ENCODE measurements at regions not wholly inside any gene's neighbourhood (a gene's known extent, or its start where the extent isn't known, plus 50 kb on each side); places are given as distances from the start of the nearest gene placed in this dataset.

GRCh38 chr6:156450421-156450820, 326.8 kb upstream of the ARID1B start:
- no peak for TF ChIP-seq ZNF274 (IDR thresholded peaks at IDR 0.05; ENCODE audit: low read depth, low read length)
- H3K4me3 ChIP-seq (ENCODE audit: low read length) = no peak overlapping the region

- no peak overlapping the region for H3K4me3 ChIP-seq (ENCODE audit: low read length)
- no peak for TF ChIP-seq ZNF274 (IDR thresholded peaks at IDR 0.05; ENCODE audit: low read depth, low read length)
Observed at GRCh38 chr6:156449569-156449968, 327.6 kb upstream of the ARID1B start.

DNA sequence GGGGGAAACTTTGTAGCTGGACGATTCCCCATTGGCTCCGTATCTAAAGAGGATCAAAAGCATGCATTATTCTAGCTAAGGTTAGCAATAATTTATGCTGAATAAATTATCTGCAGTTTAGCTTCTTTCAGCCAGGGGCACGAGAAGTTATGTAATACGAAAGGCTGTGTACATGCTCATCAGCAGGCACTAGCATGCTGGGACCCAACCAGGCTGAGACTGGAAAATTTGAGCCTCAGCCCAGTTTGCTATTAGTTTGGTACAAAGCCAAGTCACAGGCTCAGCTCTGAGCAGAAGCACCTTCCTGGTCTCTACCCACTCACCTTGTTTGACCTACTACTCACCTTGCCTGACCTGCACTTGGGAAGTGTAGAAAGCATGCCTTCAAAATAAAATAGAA, 328.1 kb upstream of the ARID1B start:
- TF ChIP-seq ZNF274 (IDR thresholded peaks at IDR 0.05; ENCODE audit: low read depth, low read length) = no peak
- H3K4me3 ChIP-seq (ENCODE audit: low read length) = no peak overlapping the region

DNA sequence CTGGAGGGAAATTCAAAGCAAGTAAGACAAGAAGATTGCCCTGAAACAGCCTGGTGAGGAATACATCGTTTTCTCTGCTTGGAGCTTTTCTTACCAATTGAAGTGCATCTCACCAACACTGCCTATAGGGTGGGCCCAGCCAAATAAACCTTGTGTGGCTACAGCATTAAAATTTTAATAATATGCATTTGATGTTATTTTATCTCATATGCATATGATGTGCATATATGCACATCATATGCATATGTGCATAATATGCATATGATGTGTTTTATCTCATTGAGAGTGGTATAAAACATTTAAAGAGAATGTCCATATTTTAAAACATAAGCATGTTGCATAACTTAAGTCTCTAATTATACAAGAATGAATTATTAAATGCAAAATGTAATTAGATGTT, 328.6 kb upstream of the ARID1B start:
- no peak for TF ChIP-seq ZNF274 (IDR thresholded peaks at IDR 0.05; ENCODE audit: low read depth, low read length)

GRCh38 chr6:156440688-156441087, 336.5 kb upstream of the ARID1B start:
- no peak for TF ChIP-seq ZNF274 (IDR thresholded peaks at IDR 0.05; ENCODE audit: low read depth, low read length)
- no peak overlapping the region for H3K4me3 ChIP-seq (ENCODE audit: low read length)

More for the DNA sequence above, 328.6 kb upstream of the ARID1B start:
- no peak overlapping the region for H3K4me3 ChIP-seq (ENCODE audit: low read length)

GRCh38 chr6:156438350-156438923, 338.7 kb upstream of the ARID1B start:
- no peak for TF ChIP-seq ZNF274 (IDR thresholded peaks at IDR 0.05; ENCODE audit: low read depth, low read length)
- no peak overlapping the region for H3K4me3 ChIP-seq (ENCODE audit: low read length)

- TF ChIP-seq ZNF274 (IDR thresholded peaks at IDR 0.05; ENCODE audit: low read depth, low read length) = no peak
- no peak overlapping the region for H3K4me3 ChIP-seq (ENCODE audit: low read length)
Observed at GRCh38 chr6:156437121-156437879, 339.9 kb upstream of the ARID1B start.

DNA sequence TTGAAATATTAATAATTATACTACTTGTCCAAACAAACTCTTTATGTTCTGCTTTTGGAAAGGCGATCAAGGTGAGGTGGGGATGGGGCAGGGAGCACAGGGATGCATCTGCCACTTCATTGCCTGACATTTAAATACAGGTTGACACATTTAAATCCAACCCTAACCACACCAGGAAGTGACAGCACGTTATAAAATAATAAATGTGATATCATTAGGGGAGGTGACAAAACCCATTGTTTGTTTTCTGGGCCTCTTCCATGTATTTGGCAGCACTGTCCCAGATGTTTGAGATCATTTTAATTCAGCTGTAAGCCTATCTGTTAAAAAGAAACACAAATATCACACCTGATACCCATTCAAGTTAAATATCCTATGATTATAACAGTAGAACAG, 342.4 kb upstream of the ARID1B start:
- no peak for TF ChIP-seq ZNF274 (IDR thresholded peaks at IDR 0.05; ENCODE audit: low read depth, low read length)
- H3K4me3 ChIP-seq (ENCODE audit: low read length) = no peak overlapping the region

GRCh38 chr6:156434049-156434794, 343.0 kb upstream of the ARID1B start:
- no peak overlapping the region for H3K4me3 ChIP-seq (ENCODE audit: low read length)
- no peak for TF ChIP-seq ZNF274 (IDR thresholded peaks at IDR 0.05; ENCODE audit: low read depth, low read length)

DNA sequence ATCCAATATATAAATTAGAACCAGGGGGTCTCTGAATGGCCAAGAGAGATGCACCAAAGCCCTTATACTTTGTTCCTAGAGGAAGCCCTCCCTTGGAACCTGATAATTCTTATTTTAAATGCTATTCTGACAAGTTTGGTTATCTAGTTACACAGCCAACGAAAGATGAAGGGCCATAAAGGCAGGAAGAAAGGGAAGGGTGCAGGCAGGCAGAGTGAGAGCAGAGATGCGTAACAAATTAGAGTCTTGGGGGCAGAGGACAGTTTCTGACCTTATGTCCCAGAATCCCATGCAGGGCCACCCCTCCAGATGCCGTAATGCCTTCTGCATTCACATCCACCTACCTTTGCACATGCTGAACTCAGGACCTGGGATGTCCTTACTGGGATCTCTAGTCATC, 344.6 kb upstream of the ARID1B start:
- H3K4me3 ChIP-seq (ENCODE audit: low read length) = no peak overlapping the region
- TF ChIP-seq ZNF274 (IDR thresholded peaks at IDR 0.05; ENCODE audit: low read depth, low read length) = no peak

- no peak overlapping the region for H3K4me3 ChIP-seq (ENCODE audit: low read length)
- TF ChIP-seq ZNF274 (IDR thresholded peaks at IDR 0.05; ENCODE audit: low read depth, low read length) = no peak
Observed at GRCh38 chr6:156430386-156430785, 346.8 kb upstream of the ARID1B start.

GRCh38 chr6:156427345-156427744, 349.8 kb upstream of the ARID1B start:
- no peak overlapping the region for H3K4me3 ChIP-seq (ENCODE audit: low read length)
- TF ChIP-seq ZNF274 (IDR thresholded peaks at IDR 0.05; ENCODE audit: low read depth, low read length) = no peak

DNA sequence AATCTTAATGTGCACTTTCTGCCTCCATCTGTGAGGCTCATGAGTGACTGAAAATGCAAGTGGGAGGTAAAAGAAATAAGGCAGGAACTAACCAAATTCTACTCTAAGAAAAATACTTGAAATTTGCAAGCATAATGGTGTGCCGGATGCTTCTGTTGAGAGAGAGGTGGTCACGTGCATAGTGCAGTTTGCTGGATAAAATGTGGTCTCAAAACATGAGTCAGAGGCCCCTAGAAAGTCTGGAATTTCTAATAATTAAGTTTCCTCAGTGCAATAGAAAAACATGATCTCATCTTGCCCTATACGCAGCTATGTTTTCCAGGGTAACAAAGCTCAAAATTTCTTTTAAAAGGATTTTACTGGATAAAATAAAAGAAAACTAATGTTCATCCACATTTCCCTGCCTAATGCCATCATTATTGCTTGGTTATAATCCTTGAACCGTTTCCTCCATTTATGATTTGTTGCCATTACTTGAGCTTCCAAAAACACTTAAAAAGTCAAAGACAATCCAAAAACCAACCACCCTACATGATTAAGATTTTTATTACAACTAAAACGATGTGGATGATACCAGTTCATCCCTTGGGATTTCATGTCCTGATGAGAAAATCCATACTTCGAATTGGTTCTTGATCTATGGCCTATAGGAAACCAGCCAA, 351.7 kb upstream of the ARID1B start:
- H3K4me3 ChIP-seq (ENCODE audit: low read length) = no peak overlapping the region
- no peak for TF ChIP-seq ZNF274 (IDR thresholded peaks at IDR 0.05; ENCODE audit: low read depth, low read length)

GRCh38 chr6:156423829-156424228, 353.3 kb upstream of the ARID1B start:
- H3K4me3 ChIP-seq (ENCODE audit: low read length) = no peak overlapping the region
- no peak for TF ChIP-seq ZNF274 (IDR thresholded peaks at IDR 0.05; ENCODE audit: low read depth, low read length)
